H1 (cell line): ENCODE measurements at regions not wholly inside any gene's neighbourhood (a gene's known extent, or its start where the extent isn't known, plus 50 kb on each side); places are given as distances from the start of the nearest gene placed in this dataset.

Experiments
- CTCF ChIA-PET: fragments of 300-600 bp; sonication (Branson Sonifier 250); formaldehyde crosslinking; loops from one replicate; lab custom pipeline; 2021; ENCODE audit not compliant: partially characterized antibody; lab: Charles Lee
- POLR2A ChIA-PET: fragments of 300-600 bp; sonication (Branson Sonifier 250); formaldehyde crosslinking; loops from one replicate; lab custom pipeline; 2021; ENCODE audit warnings: inconsistent platforms; ENCODE audit not compliant: partially characterized antibody; lab: Charles Lee
- DNase-seq, 2 experiments: peaks; one replicate each; pipeline versions ENCODE4 v3.0.0 to v3.0.0-alpha.2; 2010 to 2022; ENCODE audit warnings: low spot score in 2 of 2, low read depth in 1 of 2, mixed read lengths in 1 of 2
- FAIRE-seq: peaks from 2 replicates; lab custom pipeline; 2011; peaks lifted over from hg19 to GRCh38; lab: Jason Lieb, UNC
- H2AFZ ChIP-seq: 2 replicates; pipeline ENCODE4 v1.8.1; 2012; ENCODE audit warnings: low read length, inconsistent platforms
- H2AK5ac ChIP-seq: 2 replicates; pipeline ENCODE4 v1.6.1; 2013; ENCODE audit warnings: low read depth, low read length
- H2BK120ac ChIP-seq: replicated peaks from 2 replicates; pipeline ENCODE3; 2013; ENCODE audit warnings: low read depth, low read length, inconsistent platforms
- H2BK12ac ChIP-seq: 2 replicates; pipeline ENCODE4 v1.6.1; 2013; ENCODE audit warnings: low read depth, low read length
- H2BK15ac ChIP-seq: 2 replicates; pipeline ENCODE4 v1.6.1; 2013; ENCODE audit warnings: low read length
- H2BK20ac ChIP-seq: 2 replicates; pipeline ENCODE4 v1.6.1; 2013; ENCODE audit warnings: low read length
- H2BK5ac ChIP-seq: 2 replicates; pipeline ENCODE4 v1.6.1; 2013; ENCODE audit warnings: low read depth, low read length
- H3K14ac ChIP-seq: 2 replicates; pipeline ENCODE4 v1.6.1; 2013; ENCODE audit warnings: inconsistent platforms; ENCODE audit not compliant: insufficient read length
- H3K18ac ChIP-seq: 2 replicates; pipeline ENCODE4 v1.6.1; 2013; ENCODE audit warnings: low read length; ENCODE audit errors: extremely low read depth
- H3K23ac ChIP-seq: 2 replicates; pipeline ENCODE4 v1.6.1; 2013; ENCODE audit warnings: inconsistent platforms; ENCODE audit not compliant: insufficient read length
- H3K23me2 ChIP-seq: 2 replicates; pipeline ENCODE4 v1.6.1; 2013; ENCODE audit warnings: low read depth, low read length
- H3K27ac ChIP-seq: 2 replicates; pipeline ENCODE4 v1.6.1; 2011; ENCODE audit warnings: low read depth, low read length, inconsistent platforms
- H3K27me3 ChIP-seq, 4 experiments: replicated peaks in 1 of 4; 1 replicate in 1 of 4; 2 replicates in 3 of 4; pipeline versions ENCODE4 v1.6.1 to v1.8.1; 2011 to 2013; ENCODE audit warnings: low read length in 3 of 4, mild to moderate bottlenecking in 3 of 4, inconsistent platforms in 2 of 4, mixed read lengths in 2 of 4, moderate library complexity in 1 of 4; ENCODE audit not compliant: control insufficient read depth in 3 of 4, insufficient read depth in 3 of 4; ENCODE audit errors: extremely low read depth in 1 of 4
- H3K36me3 ChIP-seq, 4 experiments: 2 replicates each; pipeline versions ENCODE4 v1.6.1 to v1.8.1; 2011 to 2013; ENCODE audit warnings: mild to moderate bottlenecking in 4 of 4, low read length in 3 of 4, moderate library complexity in 2 of 4, control low read depth in 1 of 4, inconsistent platforms in 1 of 4; ENCODE audit not compliant: insufficient read depth in 4 of 4, control insufficient read depth in 2 of 4
- H3K4ac ChIP-seq: replicated peaks from 2 replicates; pipeline ENCODE3; 2013; ENCODE audit warnings: low read length, low read depth, mixed read lengths, inconsistent platforms; ENCODE audit not compliant: insufficient read length
- H3K4me1 ChIP-seq, 4 experiments: replicated peaks in 1 of 4; 1 replicate in 1 of 4; 2 replicates in 3 of 4; pipeline versions ENCODE4 v1.6.1 to v1.8.1; 2011 to 2013; ENCODE audit warnings: low read length in 3 of 4, inconsistent platforms in 2 of 4, mixed read lengths in 1 of 4; ENCODE audit not compliant: insufficient read depth in 4 of 4, control insufficient read depth in 3 of 4
- H3K4me2 ChIP-seq, 2 experiments: 2 replicates each; pipeline versions ENCODE4 v1.6.1 to v1.8.1; 2011 to 2013; ENCODE audit warnings: low read depth in 2 of 2, low read length in 2 of 2, control low read depth in 1 of 2, inconsistent platforms in 1 of 2, mild to moderate bottlenecking in 1 of 2; ENCODE audit not compliant: insufficient read depth in 1 of 2
- H3K4me3 ChIP-seq, 4 experiments: fragments of 200-600, 300-600 bp in 1 of 4; sonication (generic), shearing (Covaris generic), sonication (Bioruptor Twin) in 1 of 4; 2 replicates each; pipeline versions ENCODE4 v1.5.1 to v1.8.1; 2011 to 2016; ENCODE audit warnings: low read length in 4 of 4, low read depth in 3 of 4, control low read depth in 2 of 4, inconsistent platforms in 2 of 4, mild to moderate bottlenecking in 2 of 4, mixed read lengths in 1 of 4, moderate library complexity in 1 of 4; ENCODE audit not compliant: insufficient read depth in 2 of 4; ENCODE audit errors: extremely low read depth in 1 of 4
- H3K56ac ChIP-seq: replicated peaks from 2 replicates; pipeline ENCODE3; 2013; ENCODE audit warnings: low read depth, mild to moderate bottlenecking, mixed read lengths, low read length, inconsistent platforms; ENCODE audit not compliant: insufficient read length
- H3K79me1 ChIP-seq: 2 replicates; pipeline ENCODE4 v1.6.1; 2013; ENCODE audit warnings: low read depth, low read length, control low read depth
- H3K79me2 ChIP-seq, 2 experiments: 2 replicates each; pipeline versions ENCODE4 v1.6.1 to v1.8.1; 2012 to 2013; ENCODE audit warnings: low read length in 2 of 2, mild to moderate bottlenecking in 2 of 2, inconsistent platforms in 1 of 2; ENCODE audit not compliant: insufficient read depth in 2 of 2, control insufficient read depth in 1 of 2
- H3K9ac ChIP-seq, 4 experiments: replicated peaks in 1 of 4; 1 replicate in 1 of 4; 2 replicates in 3 of 4; pipeline versions ENCODE4 v1.6.1 to v1.8.1; 2011 to 2013; ENCODE audit warnings: low read depth in 3 of 4, low read length in 3 of 4, control low read depth in 2 of 4, mild to moderate bottlenecking in 2 of 4, moderate library complexity in 2 of 4, inconsistent platforms in 1 of 4; ENCODE audit errors: extremely low read depth in 1 of 4
- H3K9me3 ChIP-seq, 2 experiments: 2 replicates each; pipeline versions ENCODE4 v1.6.1 to v1.8.1; 2012 to 2013; ENCODE audit warnings: mild to moderate bottlenecking in 2 of 2, moderate library complexity in 2 of 2, control low read depth in 1 of 2, inconsistent platforms in 1 of 2, low read depth in 1 of 2, low read length in 1 of 2, mixed read lengths in 1 of 2; ENCODE audit not compliant: insufficient read depth in 2 of 2
- H4K20me1 ChIP-seq, 2 experiments: replicated peaks in 1 of 2; 2 replicates each; pipeline versions ENCODE3 to v1.8.1; 2011 to 2013; ENCODE audit warnings: inconsistent platforms in 2 of 2, low read length in 2 of 2, mild to moderate bottlenecking in 1 of 2; ENCODE audit not compliant: insufficient read depth in 2 of 2, control insufficient read depth in 1 of 2
- H4K5ac ChIP-seq: 2 replicates; pipeline ENCODE4 v1.6.1; 2013; ENCODE audit warnings: low read length, low read depth, mixed read lengths, inconsistent platforms; ENCODE audit not compliant: insufficient read length
- H4K8ac ChIP-seq: 2 replicates; pipeline ENCODE4 v1.8.0; 2013; ENCODE audit warnings: mild to moderate bottlenecking, moderate library complexity, low read length, inconsistent platforms; ENCODE audit not compliant: insufficient read depth; ENCODE audit errors: extremely low read depth
- H4K91ac ChIP-seq: replicated peaks from 2 replicates; pipeline ENCODE3; 2013; ENCODE audit warnings: low read length, mixed read lengths, inconsistent platforms; ENCODE audit not compliant: insufficient read length
- BCL11A ChIP-seq, 2 experiments: IDR thresholded peaks; one replicate each; pipeline ENCODE4 v1.6.1; 2011; ENCODE audit warnings: low read depth in 2 of 2, low read length in 2 of 2, mild to moderate bottlenecking in 2 of 2
- EZH2 ChIP-seq: fragments of 200-600 bp; sonication (generic); IDR thresholded peaks from 2 replicates; pipeline ENCODE4 v1.7.1; 2012; ENCODE audit warnings: low read depth, mild to moderate bottlenecking, moderate library complexity, low read length, inconsistent platforms; ENCODE audit not compliant: severe bottlenecking
- FOSL1 ChIP-seq: IDR thresholded peaks from 2 replicates; pipeline ENCODE4 v1.6.1; 2011; ENCODE audit warnings: mild to moderate bottlenecking, low read depth, low read length, moderate library complexity; ENCODE audit not compliant: insufficient read depth
- GABPA ChIP-seq: IDR thresholded peaks from 2 replicates; pipeline ENCODE4 v1.6.1; 2011; ENCODE audit warnings: mild to moderate bottlenecking, low read length, moderate library complexity, borderline replicate concordance; ENCODE audit not compliant: insufficient read depth
- JUND ChIP-seq: IDR thresholded peaks from 2 replicates; pipeline ENCODE4 v1.6.1; 2011; ENCODE audit warnings: mild to moderate bottlenecking, improper control_type of control experiment, low read length
- RAD21 ChIP-seq, 2 experiments: IDR thresholded peaks in 1 of 2; conservative IDR thresholded peaks in 1 of 2; 2 replicates each; pipeline ENCODE4 v1.6.1; 2011; ENCODE audit warnings: low read depth in 2 of 2, low read length in 2 of 2, improper control_type of control experiment in 1 of 2, inconsistent platforms in 1 of 2, mild to moderate bottlenecking in 1 of 2, moderate library complexity in 1 of 2
- RFX5 ChIP-seq: IDR thresholded peaks from 2 replicates; pipeline ENCODE4 v1.6.1; 2011; ENCODE audit warnings: low read depth, low read length, improper control_type of control experiment, borderline replicate concordance
- SIRT6 ChIP-seq: IDR thresholded peaks from one replicate; pipeline ENCODE4 v1.7.1; 2012; ENCODE audit warnings: low read length, inconsistent platforms
- SIX5 ChIP-seq: IDR thresholded peaks from 2 replicates; pipeline ENCODE4 v1.6.1; 2011; ENCODE audit warnings: mild to moderate bottlenecking, low read depth, low read length
- TCF12 ChIP-seq: IDR thresholded peaks from 2 replicates; pipeline ENCODE4 v1.6.1; 2011; ENCODE audit warnings: low read depth, mild to moderate bottlenecking, low read length
- WGBS, 2 experiments: shearing (Covaris generic) in 1 of 2; methylation state at CpG; one replicate each; pipeline versions ENCODE4 v1.1.6 to v1.1.7; 2013 to 2015; ENCODE audit warnings: low lambda C conversion rate in 2 of 2, mixed read lengths in 2 of 2, inconsistent platforms in 1 of 2, low coverage in 1 of 2, missing lambda C conversion rate in 1 of 2; ENCODE audit not compliant: insufficient replicate concordance in 2 of 2, insufficient coverage in 1 of 2, insufficient read length in 1 of 2; ENCODE audit errors: extremely low coverage in 1 of 2, missing lambda C conversion rate in 1 of 2; 5-methylcytosine and 5-hydroxymethylcytosine counted together

DNA sequence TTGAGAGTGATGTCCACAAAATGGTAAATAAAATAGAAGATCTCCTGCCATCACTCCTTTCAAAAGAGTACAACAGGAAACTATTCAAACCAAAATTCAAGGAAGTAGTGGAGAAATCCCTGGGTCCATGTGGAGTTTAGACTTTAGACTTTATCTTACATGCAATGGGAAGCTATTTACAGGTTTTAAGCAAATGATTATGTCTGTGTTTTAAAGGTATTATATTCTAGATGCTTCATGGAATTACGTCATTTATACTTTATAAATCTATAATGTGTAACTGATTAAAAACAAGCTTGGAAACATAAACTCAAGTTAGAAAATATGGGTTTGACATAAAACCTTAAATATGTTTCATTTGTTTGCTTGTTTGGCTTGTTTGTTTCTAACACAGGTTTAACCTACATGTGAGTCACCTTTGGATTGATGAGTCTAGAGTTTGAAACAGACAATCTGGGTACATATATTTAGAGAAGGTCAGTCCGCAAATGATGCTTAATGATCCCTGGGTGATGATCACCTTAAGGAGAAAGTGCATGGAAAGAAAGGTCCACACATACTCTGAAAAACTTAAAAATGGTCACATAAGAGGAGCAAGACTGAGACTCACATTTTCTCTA is 519.6 kb upstream of the AGA start:
- no peaks in the 10 kb centered on the region for H3K27me3 ChIP-seq
- no peak overlapping the region for H4K8ac ChIP-seq
- H3K4me2 ChIP-seq: no peak overlapping the region
- no peaks in the 10 kb centered on the region for H3K79me1 ChIP-seq
- CTCF ChIA-PET: no interaction called here
- H2AFZ ChIP-seq: no peak overlapping the region; the same call in 1 of the 2 replicates
- no peaks in the 10 kb centered on the region for H3K79me2 ChIP-seq
- H2BK12ac ChIP-seq: no peak overlapping the region
- H3K9me3 ChIP-seq: no peaks in the 10 kb centered on the region
- H2BK120ac ChIP-seq: no peak overlapping the region
- H4K5ac ChIP-seq: no peak overlapping the region
- no peak overlapping the region for H2BK5ac ChIP-seq
- no peak overlapping the region for H2AK5ac ChIP-seq
- H3K4me3 ChIP-seq: no peak overlapping the region
- H2BK20ac ChIP-seq: no peak overlapping the region
- FAIRE-seq (no peak), DNase-seq (no peak)
- H3K36me3 ChIP-seq: no peaks in the 10 kb centered on the region
- no peaks in the 10 kb centered on the region for H3K23me2 ChIP-seq
- TF ChIP-seq JUND (no peak), SIX5 (no peak), SIRT6 (no peak), TCF12 (no peak), BCL11A (IDR thresholded peaks at IDR 0.05; ENCODE audit: low read depth in 2 of 2, low read length in 2 of 2) (no peak), EZH2 (no peak), RFX5 (no peak), RAD21 (IDR thresholded peaks at IDR 0.05 in 1 of 2, conservative IDR thresholded peaks at IDR 0.05 in 1 of 2; ENCODE audit: low read depth in 2 of 2, low read length in 2 of 2) (no peak), FOSL1 (no peak), GABPA (no peak)
- POLR2A ChIA-PET: no interaction called here
- H3K23ac ChIP-seq: no peak overlapping the region
- no peak overlapping the region for H3K18ac ChIP-seq
- no peak overlapping the region for H3K56ac ChIP-seq
- H3K27ac ChIP-seq: no peak overlapping the region
- no peaks in the 10 kb centered on the region for H4K20me1 ChIP-seq
- no peaks in the 10 kb centered on the region for H3K4me1 ChIP-seq
- H3K14ac ChIP-seq: no peak overlapping the region
- no peak overlapping the region for H3K4ac ChIP-seq
- no peak overlapping the region for H4K91ac ChIP-seq
- H3K9ac ChIP-seq: no peak overlapping the region
- H2BK15ac ChIP-seq: no peak overlapping the region
- WGBS, 2 experiments: 96% methylated on average over 2 of the region's 2 CpGs; no CpG with 5 or more reads in 1 of the 2 experiments
